DND-41 (cell line): ENCODE measurements at regions not wholly inside any gene's neighbourhood (a gene's known extent, or its start where the extent isn't known, plus 50 kb on each side); places are given as distances from the start of the nearest gene placed in this dataset.
"Not testable (repeated sequence)": the region's sequence is repeated elsewhere in the genome, so short reads cannot be mapped to it uniquely, and the experiment has no call there.

Experiments
- CTCF ChIP-seq: IDR thresholded peaks from 2 replicates; pipeline ENCODE4 v1.5.1; 2012; ENCODE audit warnings: borderline replicate concordance, low read length, moderate library complexity, mild to moderate bottlenecking; ENCODE audit not compliant: poor library complexity, severe bottlenecking; ENCODE audit errors: extremely low read depth
- EZH2 ChIP-seq: IDR thresholded peaks from 3 replicates; pipeline ENCODE4 v1.6.1; 2012; ENCODE audit warnings: borderline replicate concordance, low read depth, mild to moderate bottlenecking, moderate library complexity, low read length, inconsistent platforms; ENCODE audit not compliant: severe bottlenecking

- TF ChIP-seq CTCF, EZH2: not testable (repeated sequence)
Measured at GRCh38 chr5:174563040-174563439, 161.3 kb upstream of the MSX2 start.
